NB4 (cell line): ENCODE measurements at regions not wholly inside any gene's neighbourhood (a gene's known extent, or its start where the extent isn't known, plus 50 kb on each side); places are given as distances from the start of the nearest gene placed in this dataset.
"Not testable (repeated sequence)": the region's sequence is repeated elsewhere in the genome, so short reads cannot be mapped to it uniquely, and the experiment has no call there.

ENCODE experiments used
- DNase-seq: peaks from one replicate; pipeline ENCODE4 v3.0.0; 2010; ENCODE audit warnings: low read depth
- H3K4me3 ChIP-seq: one replicate; pipeline ENCODE4 v1.5.1; 2011; ENCODE audit warnings: mild to moderate bottlenecking, low read depth, low read length, moderate library complexity
- MYC ChIP-seq: IDR thresholded peaks from 2 replicates; pipeline ENCODE4 v1.6.1; 2011; ENCODE audit warnings: low read depth, low read length
- POLR2A ChIP-seq: IDR thresholded peaks from 2 replicates; pipeline ENCODE4 v1.6.1; 2011; ENCODE audit warnings: mild to moderate bottlenecking; ENCODE audit not compliant: insufficient read length; ENCODE audit errors: extremely low read depth
- TF ChIP-seq, protein P1 (sequence below): IDR thresholded peaks from 2 replicates; pipeline ENCODE4 v1.6.1; 2011; ENCODE audit warnings: low read depth, low read length
- TF ChIP-seq, protein P2 (sequence below): IDR thresholded peaks from one replicate; pipeline ENCODE4 v1.5.1; 2012; ENCODE audit warnings: low read depth, low read length

DNA sequence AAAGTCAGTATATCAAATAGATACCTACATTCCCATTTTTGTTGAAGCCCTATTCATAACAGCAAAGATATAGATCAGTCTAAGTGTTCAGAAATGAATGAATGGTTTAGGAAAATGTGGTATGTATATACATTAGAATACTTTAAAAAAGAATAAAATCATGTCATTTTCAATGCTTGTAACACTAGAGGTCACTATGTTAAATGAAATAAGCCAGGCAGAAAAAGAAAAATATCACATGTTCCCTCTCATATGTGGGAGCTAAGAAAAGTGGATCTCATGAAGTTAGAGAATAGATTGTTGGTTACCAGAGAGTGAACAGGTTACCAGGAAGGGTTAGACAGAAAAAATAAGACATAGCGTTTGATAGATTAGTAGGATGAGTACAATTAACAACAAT is 1111.0 kb upstream of the SLC39A10 start:
- H3K4me3 ChIP-seq, result no peak overlapping the region
- TF ChIP-seq, protein P1, sequence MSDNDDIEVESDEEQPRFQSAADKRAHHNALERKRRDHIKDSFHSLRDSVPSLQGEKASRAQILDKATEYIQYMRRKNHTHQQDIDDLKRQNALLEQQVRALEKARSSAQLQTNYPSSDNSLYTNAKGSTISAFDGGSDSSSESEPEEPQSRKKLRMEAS, result no peak
- no peak for TF ChIP-seq MYC
- TF ChIP-seq, protein P2, sequence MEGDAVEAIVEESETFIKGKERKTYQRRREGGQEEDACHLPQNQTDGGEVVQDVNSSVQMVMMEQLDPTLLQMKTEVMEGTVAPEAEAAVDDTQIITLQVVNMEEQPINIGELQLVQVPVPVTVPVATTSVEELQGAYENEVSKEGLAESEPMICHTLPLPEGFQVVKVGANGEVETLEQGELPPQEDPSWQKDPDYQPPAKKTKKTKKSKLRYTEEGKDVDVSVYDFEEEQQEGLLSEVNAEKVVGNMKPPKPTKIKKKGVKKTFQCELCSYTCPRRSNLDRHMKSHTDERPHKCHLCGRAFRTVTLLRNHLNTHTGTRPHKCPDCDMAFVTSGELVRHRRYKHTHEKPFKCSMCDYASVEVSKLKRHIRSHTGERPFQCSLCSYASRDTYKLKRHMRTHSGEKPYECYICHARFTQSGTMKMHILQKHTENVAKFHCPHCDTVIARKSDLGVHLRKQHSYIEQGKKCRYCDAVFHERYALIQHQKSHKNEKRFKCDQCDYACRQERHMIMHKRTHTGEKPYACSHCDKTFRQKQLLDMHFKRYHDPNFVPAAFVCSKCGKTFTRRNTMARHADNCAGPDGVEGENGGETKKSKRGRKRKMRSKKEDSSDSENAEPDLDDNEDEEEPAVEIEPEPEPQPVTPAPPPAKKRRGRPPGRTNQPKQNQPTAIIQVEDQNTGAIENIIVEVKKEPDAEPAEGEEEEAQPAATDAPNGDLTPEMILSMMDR, result no peak
- no peak for TF ChIP-seq POLR2A
- peak; percentile 19 for DNase-seq

DNA sequence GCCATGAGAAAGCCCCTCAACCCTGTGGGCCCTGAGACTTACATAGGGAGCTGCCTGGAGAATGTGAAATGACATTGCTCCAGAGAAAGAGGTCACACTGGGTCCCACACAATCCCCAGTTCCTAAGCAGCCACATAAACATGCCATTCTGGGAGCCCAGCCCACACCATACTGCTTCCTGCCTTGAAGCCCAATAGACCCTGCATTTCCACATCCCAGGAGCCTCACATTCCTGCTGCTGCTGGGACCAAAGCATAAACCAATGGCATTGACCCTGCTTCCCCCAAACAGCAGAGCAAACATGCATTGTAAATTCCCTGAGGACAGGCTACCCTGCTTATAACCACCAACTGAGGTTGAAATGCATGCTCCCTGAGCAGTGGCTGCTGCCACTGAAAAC is 1117.6 kb upstream of the SLC39A10 start:
- no peak for TF ChIP-seq POLR2A
- TF ChIP-seq, protein P1, result no peak
- TF ChIP-seq MYC, result no peak
- TF ChIP-seq, protein P2, result no peak
- no peak overlapping the region for H3K4me3 ChIP-seq
- no peak for DNase-seq

DNA sequence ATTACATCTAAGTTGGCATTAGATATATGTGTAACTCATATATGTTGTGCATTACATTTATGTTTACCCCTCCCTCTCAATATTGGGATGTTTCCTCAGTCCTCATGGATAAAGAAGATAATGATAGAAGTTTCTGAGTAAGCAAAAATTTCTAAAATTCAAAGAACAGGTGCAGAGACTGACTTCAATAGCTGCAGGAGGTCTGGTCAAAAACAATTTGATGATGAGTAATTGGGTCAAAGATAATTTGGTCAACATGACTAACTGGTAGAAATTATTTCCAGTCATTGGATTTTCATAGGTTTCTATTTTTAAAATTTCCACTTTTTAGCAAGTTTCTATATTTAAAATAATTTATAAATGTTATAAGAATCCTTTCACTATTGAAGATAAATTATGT is 1130.9 kb upstream of the SLC39A10 start:
- TF ChIP-seq MYC (no peak), POLR2A (no peak)
- TF ChIP-seq, protein P2, result no peak
- TF ChIP-seq, protein P1, result no peak
- no peak for DNase-seq
- H3K4me3 ChIP-seq, result no peak overlapping the region

DNA sequence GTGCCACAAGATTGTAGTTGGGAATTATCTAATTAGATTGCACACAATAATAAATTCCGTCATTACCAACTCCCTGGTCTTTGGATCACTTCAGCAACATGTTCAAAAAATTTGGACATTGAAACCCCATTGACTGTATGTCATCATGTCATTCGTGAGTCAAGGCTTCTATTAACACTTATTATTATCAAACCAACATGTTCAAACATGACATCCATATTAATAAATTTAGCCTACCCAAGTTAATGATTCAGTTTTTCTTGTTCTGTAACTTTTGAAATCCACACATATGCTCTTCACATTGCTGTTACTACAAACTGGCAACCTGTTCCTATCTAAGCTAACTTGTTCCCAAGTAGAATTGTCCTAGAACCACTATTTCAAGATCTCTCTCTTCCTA is 1142.7 kb upstream of the SLC39A10 start:
- TF ChIP-seq, protein P2, result no peak
- no peak for DNase-seq
- no peak overlapping the region for H3K4me3 ChIP-seq

DNA sequence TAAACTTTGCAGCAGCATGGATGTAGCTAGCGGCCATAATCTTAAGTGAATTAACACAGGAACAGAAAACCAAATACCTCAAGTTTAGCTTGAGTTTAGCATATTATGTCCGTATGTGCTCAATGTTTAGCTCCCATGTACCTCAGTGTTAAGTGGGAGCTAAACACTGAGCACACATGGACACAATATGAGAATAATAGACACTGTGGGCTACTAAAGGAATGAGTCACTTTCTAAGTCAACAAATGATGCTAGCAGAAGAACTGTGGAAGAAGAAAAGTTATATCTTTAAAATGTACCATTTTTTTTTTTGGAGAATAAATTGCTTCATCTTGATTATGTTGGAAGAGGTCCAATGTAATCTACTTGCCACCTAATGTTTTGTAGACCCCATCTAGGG is 1146.0 kb upstream of the SLC39A10 start:
- DNase-seq, H3K4me3 ChIP-seq: not testable (repeated sequence)

DNA sequence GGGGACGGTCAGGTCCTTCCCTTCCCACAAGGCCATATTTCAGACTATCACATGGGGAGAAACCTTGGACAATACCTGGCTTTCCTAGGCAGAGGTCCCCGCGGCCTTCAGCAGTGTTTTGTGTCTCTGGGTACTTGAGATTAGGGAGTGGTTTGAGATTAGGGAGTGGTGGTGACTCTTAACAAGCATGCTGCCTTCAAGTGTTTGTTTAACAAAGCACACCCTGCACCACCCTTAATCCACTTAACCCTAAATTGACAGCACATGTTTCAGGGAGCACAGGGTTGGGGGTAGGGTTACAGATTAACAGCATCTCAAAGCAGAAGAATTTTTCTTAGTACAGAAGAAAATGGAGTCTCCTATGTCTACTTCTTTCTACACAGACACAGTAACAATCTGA is 1152.2 kb upstream of the SLC39A10 start:
- not testable (repeated sequence) for H3K4me3 ChIP-seq

DNA sequence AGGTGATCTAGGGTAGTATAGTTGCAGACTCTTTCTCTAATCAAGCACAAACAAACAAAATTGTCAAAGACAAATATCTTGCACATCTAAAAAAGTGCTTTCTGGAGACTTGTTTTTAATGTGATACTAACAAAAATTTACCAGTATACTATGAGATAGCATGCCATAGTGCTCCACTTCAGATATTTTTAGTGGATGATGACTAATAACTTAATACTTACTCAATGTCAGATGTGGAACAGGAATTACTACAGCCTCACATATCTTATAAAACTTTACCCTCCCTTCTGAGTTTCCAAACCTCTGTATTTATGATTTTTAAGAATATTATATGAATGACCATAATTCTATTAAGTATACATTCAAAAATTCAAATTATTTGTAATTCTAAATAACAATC is 1162.0 kb upstream of the SLC39A10 start:
- H3K4me3 ChIP-seq, result no peak overlapping the region
- DNase-seq, result no peak
- TF ChIP-seq, protein P1, result no peak
- TF ChIP-seq POLR2A, result no peak
- no peak for TF ChIP-seq MYC
- TF ChIP-seq, protein P2, result no peak

More for the DNA sequence above, 1152.2 kb upstream of the SLC39A10 start:
- DNase-seq, result not testable (repeated sequence)
